Astrocyte (in vitro differentiated cells and primary cell): ENCODE measurements at regions not wholly inside any gene's neighbourhood (a gene's known extent, or its start where the extent isn't known, plus 50 kb on each side); places are given as distances from the start of the nearest gene placed in this dataset.

Source experiments
- CTCF ChIP-seq: IDR thresholded peaks from 2 replicates; pipeline ENCODE4 v1.5.1; 2011; ENCODE audit warnings: low read depth, mild to moderate bottlenecking, inconsistent platforms, low read length, moderate library complexity; ENCODE audit not compliant: insufficient read depth
- EZH2 ChIP-seq: IDR thresholded peaks from 2 replicates; pipeline ENCODE4 v1.6.1; 2012; ENCODE audit warnings: mild to moderate bottlenecking, low read length, inconsistent platforms; ENCODE audit not compliant: insufficient read depth

GRCh38 chr3:102162251-102162650, 272.6 kb upstream of the ZPLD1 start:
- TF ChIP-seq CTCF, result no peak
- no peak for TF ChIP-seq EZH2
